ENCODE measurements at regions not wholly inside any gene's neighbourhood (a gene's known extent, or its start where the extent isn't known, plus 50 kb on each side); places are given as distances from the start of the nearest gene placed in this dataset.

DNA sequence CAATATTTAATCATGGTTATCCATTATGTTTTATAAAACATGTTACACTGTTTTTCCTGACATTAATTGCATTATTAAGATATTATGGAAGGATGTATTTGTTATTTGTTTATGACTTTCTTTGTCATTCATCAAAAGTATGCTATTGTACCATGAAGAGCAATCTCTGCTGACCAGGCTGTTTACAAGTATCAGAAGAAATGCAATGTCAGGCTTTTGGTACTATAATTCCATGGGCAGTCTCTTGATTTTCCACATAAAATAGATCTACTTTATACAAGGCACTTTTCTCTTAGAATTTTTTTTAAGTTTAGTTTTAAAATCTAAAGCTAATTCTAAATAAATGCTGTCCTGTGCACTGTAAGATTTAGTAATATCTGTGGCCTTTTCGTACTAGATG lies 196.6 kb downstream of the COX7C start:
- DNase-seq (no peak), ATAC-seq (no peak)
- Mint-ChIP-seq H3K4me3 (no peak overlapping the region), H3K27me3 (ENCODE audit: low read depth) (no peaks in the 10 kb centered on the region), H3K4me1 (ENCODE audit: low read depth) (no peaks in the 10 kb centered on the region), H3K36me3 (ENCODE audit: insufficient read depth) (no peaks in the 10 kb centered on the region), H3K9me3 (peaks cover 3% of the 10 kb centered on the region)

GRCh38 chr5:86814907-86815306 lies 197.2 kb downstream of the COX7C start:
- Mint-ChIP-seq H3K4me3 (no peak overlapping the region), H3K27me3 (ENCODE audit: low read depth) (no peaks in the 10 kb centered on the region), H3K4me1 (ENCODE audit: low read depth) (no peaks in the 10 kb centered on the region), H3K36me3 (ENCODE audit: insufficient read depth) (no peaks in the 10 kb centered on the region), H3K9me3 (peaks cover 2% of the 10 kb centered on the region)
- no peak for DNase-seq
- no peak for ATAC-seq

DNA sequence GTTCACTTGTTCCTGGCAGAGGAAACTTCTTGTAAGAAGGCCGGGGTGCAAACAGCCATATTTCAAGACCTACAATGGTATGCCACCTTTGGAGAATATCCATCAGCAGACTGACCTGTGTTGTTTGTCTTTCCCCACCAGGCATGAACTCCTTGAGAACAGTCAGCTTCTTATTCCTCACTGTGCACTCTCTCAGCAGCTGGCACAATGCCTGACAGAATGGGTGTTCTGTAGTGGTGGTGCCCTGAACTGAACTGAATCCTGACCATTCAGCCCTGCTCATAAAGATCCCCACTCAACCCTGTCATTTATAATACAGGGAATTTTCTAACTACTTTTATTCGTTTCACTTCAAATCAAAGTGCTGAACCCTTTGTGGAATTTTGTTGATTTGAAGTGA lies 206.9 kb downstream of the COX7C start:
- no peak for DNase-seq
- ATAC-seq, result no peak
- H3K9me3 Mint-ChIP-seq, result peaks cover 7% of the 10 kb centered on the region
- H3K36me3 Mint-ChIP-seq (ENCODE audit: insufficient read depth), result no peaks in the 10 kb centered on the region
- no peak overlapping the region for H3K4me3 Mint-ChIP-seq
- H3K27me3 Mint-ChIP-seq (ENCODE audit: low read depth), result peaks cover 1% of the 10 kb centered on the region
- H3K4me1 Mint-ChIP-seq (ENCODE audit: low read depth), result no peaks in the 10 kb centered on the region

DNA sequence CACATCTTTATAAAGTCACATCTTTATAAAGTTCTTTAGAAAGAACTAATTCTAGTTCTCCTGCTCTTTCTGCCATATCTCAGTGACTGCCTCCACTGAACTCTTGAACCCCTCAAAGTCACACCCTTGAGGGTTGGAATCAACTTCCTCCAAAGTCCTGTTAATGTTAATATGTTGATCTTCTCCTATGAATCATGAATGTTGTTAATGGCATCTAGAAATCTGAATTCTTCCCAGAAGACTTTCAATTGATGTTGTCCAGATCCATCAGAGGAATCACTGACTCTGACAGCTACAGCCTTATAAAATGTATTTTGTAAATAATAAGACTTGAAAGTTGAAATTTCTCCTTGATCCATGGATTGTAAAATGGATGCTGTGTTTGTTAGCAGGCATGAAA lies 213.4 kb downstream of the COX7C start:
- Mint-ChIP-seq H3K9me3 (peaks cover 4% of the 10 kb centered on the region), H3K27me3 (ENCODE audit: low read depth) (no peaks in the 10 kb centered on the region), H3K36me3 (ENCODE audit: insufficient read depth) (no peaks in the 10 kb centered on the region), H3K4me1 (ENCODE audit: low read depth) (no peaks in the 10 kb centered on the region), H3K4me3 (no peak overlapping the region)
- DNase-seq (no peak), ATAC-seq (no peak)

GRCh38 chr5:86833868-86834267 lies 216.1 kb downstream of the COX7C start:
- Mint-ChIP-seq H3K4me3 (no peak overlapping the region), H3K27me3 (ENCODE audit: low read depth) (no peaks in the 10 kb centered on the region), H3K9me3 (no peaks in the 10 kb centered on the region), H3K4me1 (ENCODE audit: low read depth) (no peaks in the 10 kb centered on the region), H3K36me3 (ENCODE audit: insufficient read depth) (no peaks in the 10 kb centered on the region)
- ATAC-seq (no peak), DNase-seq (no peak)

DNA sequence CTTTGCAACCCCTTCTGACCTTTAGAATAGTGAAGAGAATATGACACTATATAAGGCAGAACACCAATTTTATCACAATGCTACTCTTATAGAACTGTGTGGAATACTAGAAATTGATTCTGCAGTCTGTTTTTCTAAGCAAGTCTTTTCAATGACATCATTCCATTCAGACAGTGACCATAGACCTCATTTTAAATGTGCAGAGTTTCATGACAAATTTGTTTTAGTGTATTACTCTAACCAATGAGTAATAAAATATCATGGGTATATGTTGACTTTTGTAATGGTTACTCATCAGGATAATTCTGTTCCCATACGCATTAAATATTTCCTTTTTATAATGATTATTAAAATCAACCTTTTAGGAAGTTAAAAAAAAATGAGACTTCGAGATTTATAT lies 219.9 kb downstream of the COX7C start:
- Mint-ChIP-seq H3K4me3 (no peak overlapping the region), H3K36me3 (ENCODE audit: insufficient read depth) (no peaks in the 10 kb centered on the region), H3K4me1 (ENCODE audit: low read depth) (no peaks in the 10 kb centered on the region), H3K27me3 (ENCODE audit: low read depth) (no peaks in the 10 kb centered on the region), H3K9me3 (peaks cover 3% of the 10 kb centered on the region)
- no peak for ATAC-seq
- DNase-seq, result no peak

DNA sequence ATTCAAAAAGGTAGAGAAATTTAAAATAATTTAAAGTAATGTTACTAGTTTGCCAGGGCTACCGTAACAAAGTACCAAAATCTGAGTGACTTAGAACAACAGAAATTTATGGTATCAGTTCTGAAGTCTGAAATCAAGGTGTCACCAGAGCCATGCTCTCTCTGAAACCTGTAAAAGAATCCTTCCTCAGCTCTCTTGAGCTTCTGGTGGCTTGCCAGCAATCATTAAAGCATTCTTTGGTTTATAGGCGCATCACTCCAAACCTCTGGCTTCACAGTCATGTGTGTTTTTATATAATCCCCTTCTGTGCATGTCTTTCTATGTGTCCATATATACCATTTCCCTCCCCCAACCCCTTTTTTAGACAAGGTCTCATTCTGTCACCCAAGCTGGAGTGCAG lies 220.3 kb downstream of the COX7C start:
- no peaks in the 10 kb centered on the region for H3K36me3 Mint-ChIP-seq (ENCODE audit: insufficient read depth)
- ATAC-seq (no peak), DNase-seq (no peak)
- H3K4me3 Mint-ChIP-seq, result no peak overlapping the region
- no peaks in the 10 kb centered on the region for H3K27me3 Mint-ChIP-seq (ENCODE audit: low read depth)
- no peaks in the 10 kb centered on the region for H3K4me1 Mint-ChIP-seq (ENCODE audit: low read depth)
- H3K9me3 Mint-ChIP-seq, result peaks cover 3% of the 10 kb centered on the region

DNA sequence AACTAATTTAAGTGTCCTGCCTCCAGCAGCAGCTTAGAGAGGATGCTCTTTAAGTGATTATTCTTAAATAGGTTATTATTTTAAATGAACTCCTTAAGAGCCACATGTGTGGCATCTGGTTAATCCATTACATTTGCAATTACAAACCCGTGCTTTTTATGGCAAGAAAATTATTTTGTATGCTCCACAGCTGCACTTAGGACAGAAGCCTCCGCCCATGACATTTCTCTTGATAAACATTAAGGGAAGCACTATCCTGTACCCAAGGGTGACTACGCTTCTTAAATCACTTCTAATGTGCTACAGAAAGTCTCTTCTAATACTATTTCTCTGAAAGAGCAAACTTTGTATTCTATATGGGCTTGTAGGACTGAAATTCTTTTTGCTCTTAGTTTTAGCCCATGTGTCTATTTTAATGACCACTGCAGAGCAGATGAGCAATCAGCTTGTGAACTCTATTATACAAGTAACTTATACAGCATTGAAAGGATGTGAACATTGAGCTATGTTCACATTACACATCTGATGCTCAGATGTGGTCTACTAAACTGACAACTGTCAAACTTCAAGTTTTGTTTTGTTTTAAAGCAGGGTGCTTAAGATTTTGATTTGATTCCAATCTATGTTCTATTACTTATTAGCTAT lies 223.4 kb downstream of the COX7C start:
- no peaks in the 10 kb centered on the region for H3K4me1 Mint-ChIP-seq (ENCODE audit: low read depth)
- DNase-seq (no peak), ATAC-seq (no peak)
- H3K36me3 Mint-ChIP-seq (ENCODE audit: insufficient read depth), result no peaks in the 10 kb centered on the region
- H3K27me3 Mint-ChIP-seq (ENCODE audit: low read depth), result no peaks in the 10 kb centered on the region
- H3K9me3 Mint-ChIP-seq, result peaks cover 7% of the 10 kb centered on the region
- no peak overlapping the region for H3K4me3 Mint-ChIP-seq

GRCh38 chr5:86858442-86858841 lies 240.7 kb downstream of the COX7C start:
- DNase-seq, result no peak
- H3K9me3 Mint-ChIP-seq, result no peaks in the 10 kb centered on the region
- H3K4me1 Mint-ChIP-seq (ENCODE audit: low read depth), result no peaks in the 10 kb centered on the region

GRCh38 chr5:86861512-86861911 lies 243.8 kb downstream of the COX7C start:
- Mint-ChIP-seq H3K27me3 (ENCODE audit: low read depth) (peaks cover 5% of the 10 kb centered on the region), H3K4me1 (ENCODE audit: low read depth) (no peaks in the 10 kb centered on the region), H3K36me3 (ENCODE audit: insufficient read depth) (no peaks in the 10 kb centered on the region), H3K9me3 (no peaks in the 10 kb centered on the region), H3K4me3 (no peak overlapping the region)
- ATAC-seq (no peak), DNase-seq (no peak)

More at GRCh38 chr5:86858442-86858841, 240.7 kb downstream of the COX7C start:
- Mint-ChIP-seq H3K27me3 (ENCODE audit: low read depth) (peaks cover 12% of the 10 kb centered on the region), H3K36me3 (ENCODE audit: insufficient read depth) (no peaks in the 10 kb centered on the region), H3K4me3 (no peak overlapping the region)
- ATAC-seq, result no peak

DNA sequence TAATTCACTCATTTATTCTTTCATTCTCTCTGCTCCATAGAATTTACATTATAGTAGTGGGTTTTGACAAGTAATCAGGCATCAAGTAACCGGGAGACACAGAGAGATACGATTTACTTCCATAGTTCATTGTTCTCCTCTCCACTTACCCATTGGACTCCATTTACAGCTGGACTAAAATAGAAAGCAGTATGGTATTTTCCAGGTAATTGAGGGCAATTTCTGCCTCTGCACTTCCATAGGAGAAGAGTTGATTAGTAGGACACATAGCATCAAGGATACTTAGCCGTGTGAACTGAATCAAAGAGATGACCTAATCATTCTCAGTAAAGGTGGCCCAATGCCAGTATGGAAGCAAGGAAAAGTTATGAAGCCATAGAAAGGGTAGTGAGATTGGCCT lies 244.4 kb downstream of the COX7C start:
- Mint-ChIP-seq H3K4me3 (no peak overlapping the region), H3K36me3 (ENCODE audit: insufficient read depth) (no peaks in the 10 kb centered on the region), H3K4me1 (ENCODE audit: low read depth) (no peaks in the 10 kb centered on the region), H3K27me3 (ENCODE audit: low read depth) (peaks cover 8% of the 10 kb centered on the region), H3K9me3 (no peaks in the 10 kb centered on the region)
- ATAC-seq, result no peak
- no peak for DNase-seq

GRCh38 chr5:86864051-86864450 lies 246.3 kb downstream of the COX7C start:
- H3K4me3 Mint-ChIP-seq, result no peak overlapping the region
- peaks cover 8% of the 10 kb centered on the region for H3K27me3 Mint-ChIP-seq (ENCODE audit: low read depth)
- H3K36me3 Mint-ChIP-seq (ENCODE audit: insufficient read depth), result no peaks in the 10 kb centered on the region
- no peaks in the 10 kb centered on the region for H3K4me1 Mint-ChIP-seq (ENCODE audit: low read depth)
- DNase-seq (no peak), ATAC-seq (no peak)
- H3K9me3 Mint-ChIP-seq, result no peaks in the 10 kb centered on the region

GRCh38 chr5:86865256-86865785 lies 247.6 kb downstream of the COX7C start:
- H3K36me3 Mint-ChIP-seq (ENCODE audit: insufficient read depth), result no peaks in the 10 kb centered on the region
- DNase-seq (no peak), ATAC-seq (no peak)
- H3K4me1 Mint-ChIP-seq (ENCODE audit: low read depth), result no peaks in the 10 kb centered on the region
- no peaks in the 10 kb centered on the region for H3K9me3 Mint-ChIP-seq
- H3K27me3 Mint-ChIP-seq (ENCODE audit: low read depth), result peaks cover 12% of the 10 kb centered on the region
- no peak overlapping the region for H3K4me3 Mint-ChIP-seq

- ATAC-seq, result no peak
- H3K9me3 Mint-ChIP-seq, result no peaks in the 10 kb centered on the region
- H3K4me1 Mint-ChIP-seq (ENCODE audit: low read depth), result no peaks in the 10 kb centered on the region
- H3K4me3 Mint-ChIP-seq, result no peak overlapping the region
- peaks cover 13% of the 10 kb centered on the region for H3K27me3 Mint-ChIP-seq (ENCODE audit: low read depth)
- H3K36me3 Mint-ChIP-seq (ENCODE audit: insufficient read depth), result no peaks in the 10 kb centered on the region
- DNase-seq, result no peak
These were observed 248.3 kb downstream of the COX7C start for GRCh38 chr5:86866036-86866435.

GRCh38 chr5:86869268-86869667 lies 251.5 kb downstream of the COX7C start:
- Mint-ChIP-seq H3K27me3 (ENCODE audit: low read depth) (peaks cover 15% of the 10 kb centered on the region), H3K36me3 (ENCODE audit: insufficient read depth) (no peaks in the 10 kb centered on the region), H3K4me3 (no peak overlapping the region), H3K9me3 (no peaks in the 10 kb centered on the region), H3K4me1 (ENCODE audit: low read depth) (no peaks in the 10 kb centered on the region)
- ATAC-seq (no peak), DNase-seq (no peak)

All from activated T-cell treated with anti-CD3 and anti-CD28 coated beads, Interleukin-2, amount 50 U/mL, for 4 hours (primary cell).